ENCODE measurements at regions not wholly inside any gene's neighbourhood (a gene's known extent, or its start where the extent isn't known, plus 50 kb on each side); places are given as distances from the start of the nearest gene placed in this dataset.

DNA sequence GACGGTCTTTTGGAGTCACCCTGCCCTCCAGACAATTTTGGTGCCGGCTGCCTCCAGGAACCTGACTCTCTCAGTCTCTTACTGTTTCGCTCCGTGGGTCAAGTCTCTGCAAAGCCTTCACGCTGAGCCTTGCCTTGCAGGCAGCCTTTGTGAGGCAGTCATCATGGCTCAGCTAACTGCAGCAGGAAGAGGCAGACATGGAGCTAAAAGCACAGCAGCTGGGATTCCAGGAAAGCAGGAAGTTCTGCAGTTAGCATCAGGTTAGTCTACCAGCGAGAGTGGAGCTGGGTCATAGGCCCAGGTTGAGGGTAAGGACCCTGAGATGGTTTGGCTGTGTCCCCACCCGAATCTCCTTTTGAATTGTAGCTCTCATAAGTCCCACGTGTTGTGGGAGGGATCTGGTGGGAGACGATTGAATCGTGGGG lies 305.4 kb downstream of the PCNX1 start:
- TF ChIP-seq, protein P1, sequence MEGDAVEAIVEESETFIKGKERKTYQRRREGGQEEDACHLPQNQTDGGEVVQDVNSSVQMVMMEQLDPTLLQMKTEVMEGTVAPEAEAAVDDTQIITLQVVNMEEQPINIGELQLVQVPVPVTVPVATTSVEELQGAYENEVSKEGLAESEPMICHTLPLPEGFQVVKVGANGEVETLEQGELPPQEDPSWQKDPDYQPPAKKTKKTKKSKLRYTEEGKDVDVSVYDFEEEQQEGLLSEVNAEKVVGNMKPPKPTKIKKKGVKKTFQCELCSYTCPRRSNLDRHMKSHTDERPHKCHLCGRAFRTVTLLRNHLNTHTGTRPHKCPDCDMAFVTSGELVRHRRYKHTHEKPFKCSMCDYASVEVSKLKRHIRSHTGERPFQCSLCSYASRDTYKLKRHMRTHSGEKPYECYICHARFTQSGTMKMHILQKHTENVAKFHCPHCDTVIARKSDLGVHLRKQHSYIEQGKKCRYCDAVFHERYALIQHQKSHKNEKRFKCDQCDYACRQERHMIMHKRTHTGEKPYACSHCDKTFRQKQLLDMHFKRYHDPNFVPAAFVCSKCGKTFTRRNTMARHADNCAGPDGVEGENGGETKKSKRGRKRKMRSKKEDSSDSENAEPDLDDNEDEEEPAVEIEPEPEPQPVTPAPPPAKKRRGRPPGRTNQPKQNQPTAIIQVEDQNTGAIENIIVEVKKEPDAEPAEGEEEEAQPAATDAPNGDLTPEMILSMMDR (conservative IDR thresholded peaks at IDR 0.05; ENCODE audit: low read depth, low read length): no peak
- no peak for TF ChIP-seq EZH2 (IDR thresholded peaks at IDR 0.05; ENCODE audit: low read length, unreplicated experiment)
